Progenitor cell of endocrine pancreas (in vitro differentiated cells): ENCODE measurements at regions not wholly inside any gene's neighbourhood (a gene's known extent, or its start where the extent isn't known, plus 50 kb on each side); places are given as distances from the start of the nearest gene placed in this dataset.

Experiments used
- DNase-seq: peaks from one replicate; pipeline ENCODE4 v3.0.0; 2021; ENCODE audit warnings: low spot score; ENCODE audit not compliant: unreplicated experiment
- H3K27ac Mint-ChIP-seq: 2 replicates; pipeline ENCODE4 v1.8.0; 2021; ENCODE audit warnings: mild to moderate bottlenecking, moderate library complexity, mixed read lengths
- H3K27me3 Mint-ChIP-seq: 2 replicates; pipeline ENCODE4 v1.8.0; 2021; ENCODE audit warnings: mixed read lengths
- H3K36me3 Mint-ChIP-seq: 2 replicates; pipeline ENCODE4 v1.8.0; 2022; ENCODE audit warnings: mixed read lengths; ENCODE audit not compliant: insufficient read depth
- H3K4me1 Mint-ChIP-seq: 2 replicates; pipeline ENCODE4 v1.8.0; 2021; ENCODE audit warnings: low read depth, mixed read lengths
- H3K4me3 Mint-ChIP-seq: 2 replicates; pipeline ENCODE4 v1.8.0; 2021; ENCODE audit warnings: low read depth, mild to moderate bottlenecking, moderate library complexity, mixed read lengths
- H3K9me3 Mint-ChIP-seq: 2 replicates; pipeline ENCODE4 v1.8.0; 2021; ENCODE audit warnings: low read depth, mixed read lengths
- TF ChIP-seq, protein P1 (sequence below): fragments of 200-600 bp; sonication (generic); IDR thresholded peaks from one replicate; pipeline ENCODE4 v1.5.0; 2021; ENCODE audit warnings: antibody characterized with exemption, mild to moderate bottlenecking; ENCODE audit not compliant: unreplicated experiment

DNA sequence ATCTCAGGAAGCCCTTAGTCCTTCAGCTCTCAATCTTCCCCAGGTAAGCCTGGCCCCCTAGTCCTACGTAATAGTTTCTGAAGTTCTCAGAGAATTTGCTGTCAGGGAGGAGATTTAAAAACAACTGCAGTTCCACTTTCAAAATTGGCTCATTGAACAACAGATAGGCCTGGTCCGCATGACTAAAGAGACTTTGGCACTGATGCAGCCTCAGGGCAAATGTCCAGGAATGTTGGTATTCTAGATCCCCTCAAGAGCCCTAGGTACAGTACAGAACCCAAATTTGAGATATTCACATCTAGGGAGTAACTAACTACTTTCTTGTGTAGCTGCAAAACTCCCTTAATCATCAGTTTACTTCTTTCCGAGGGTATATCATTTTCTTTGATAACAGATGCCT lies 162.8 kb downstream of the GABRG2 start:
- no peaks in the 10 kb centered on the region for H3K4me1 Mint-ChIP-seq
- no peaks in the 10 kb centered on the region for H3K36me3 Mint-ChIP-seq
- H3K9me3 Mint-ChIP-seq, result peaks cover 8% of the 10 kb centered on the region

DNA sequence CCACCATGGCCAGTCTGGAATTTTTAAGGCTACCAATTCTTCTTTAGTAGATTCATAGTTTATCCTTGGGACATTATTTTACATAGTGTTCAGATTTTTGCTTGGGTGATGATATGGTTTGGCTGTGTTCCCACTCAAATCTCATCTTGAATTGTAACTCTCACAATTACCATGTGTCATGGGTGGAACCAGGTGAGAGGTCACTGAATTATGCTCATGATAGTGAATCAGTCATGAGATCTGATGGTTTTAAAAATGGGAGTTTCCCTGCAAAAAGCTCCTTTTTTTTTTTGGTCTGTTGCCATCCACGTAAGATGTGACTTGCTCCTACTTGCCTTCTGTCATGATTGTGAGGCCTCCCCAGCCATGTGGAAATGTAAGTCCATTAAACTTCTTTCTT lies 163.9 kb downstream of the GABRG2 start:
- Mint-ChIP-seq H3K4me3 (no peak overlapping the region), H3K36me3 (no peaks in the 10 kb centered on the region), H3K9me3 (peaks cover 8% of the 10 kb centered on the region), H3K4me1 (no peaks in the 10 kb centered on the region), H3K27ac (no peak overlapping the region), H3K27me3 (no peaks in the 10 kb centered on the region)
- no peak for DNase-seq
- TF ChIP-seq, protein P1, sequence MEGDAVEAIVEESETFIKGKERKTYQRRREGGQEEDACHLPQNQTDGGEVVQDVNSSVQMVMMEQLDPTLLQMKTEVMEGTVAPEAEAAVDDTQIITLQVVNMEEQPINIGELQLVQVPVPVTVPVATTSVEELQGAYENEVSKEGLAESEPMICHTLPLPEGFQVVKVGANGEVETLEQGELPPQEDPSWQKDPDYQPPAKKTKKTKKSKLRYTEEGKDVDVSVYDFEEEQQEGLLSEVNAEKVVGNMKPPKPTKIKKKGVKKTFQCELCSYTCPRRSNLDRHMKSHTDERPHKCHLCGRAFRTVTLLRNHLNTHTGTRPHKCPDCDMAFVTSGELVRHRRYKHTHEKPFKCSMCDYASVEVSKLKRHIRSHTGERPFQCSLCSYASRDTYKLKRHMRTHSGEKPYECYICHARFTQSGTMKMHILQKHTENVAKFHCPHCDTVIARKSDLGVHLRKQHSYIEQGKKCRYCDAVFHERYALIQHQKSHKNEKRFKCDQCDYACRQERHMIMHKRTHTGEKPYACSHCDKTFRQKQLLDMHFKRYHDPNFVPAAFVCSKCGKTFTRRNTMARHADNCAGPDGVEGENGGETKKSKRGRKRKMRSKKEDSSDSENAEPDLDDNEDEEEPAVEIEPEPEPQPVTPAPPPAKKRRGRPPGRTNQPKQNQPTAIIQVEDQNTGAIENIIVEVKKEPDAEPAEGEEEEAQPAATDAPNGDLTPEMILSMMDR, result no peak

More for the DNA sequence above, 162.8 kb downstream of the GABRG2 start:
- Mint-ChIP-seq H3K4me3 (no peak overlapping the region), H3K27me3 (no peaks in the 10 kb centered on the region), H3K27ac (no peak overlapping the region)
- TF ChIP-seq, protein P1, result no peak
- no peak for DNase-seq

DNA sequence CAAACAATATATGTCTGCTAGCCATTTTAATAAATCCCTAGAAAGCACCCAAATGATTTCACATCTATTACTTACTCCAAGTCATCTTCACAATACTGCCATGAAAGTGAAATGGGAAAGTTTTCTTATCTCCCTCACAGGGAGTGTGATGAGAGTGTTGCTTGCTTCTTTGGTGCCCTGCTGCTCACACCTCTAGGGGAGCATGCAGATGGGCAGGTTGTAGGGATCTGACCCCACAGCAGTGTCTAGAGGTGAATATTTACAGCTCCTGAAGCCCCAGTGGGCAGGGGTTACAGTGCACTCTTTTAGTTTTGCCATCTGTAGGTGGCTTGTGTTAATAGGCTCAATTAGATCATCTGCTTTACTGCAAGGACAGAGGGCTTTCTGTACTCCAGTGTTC lies 173.2 kb downstream of the GABRG2 start:
- no peak for DNase-seq
- peaks cover 12% of the 10 kb centered on the region for H3K27me3 Mint-ChIP-seq
- no peaks in the 10 kb centered on the region for H3K36me3 Mint-ChIP-seq
- H3K27ac Mint-ChIP-seq, result no peak overlapping the region
- no peaks in the 10 kb centered on the region for H3K4me1 Mint-ChIP-seq
- TF ChIP-seq, protein P1, result no peak
- no peak overlapping the region for H3K4me3 Mint-ChIP-seq
- peaks cover 8% of the 10 kb centered on the region for H3K9me3 Mint-ChIP-seq

DNA sequence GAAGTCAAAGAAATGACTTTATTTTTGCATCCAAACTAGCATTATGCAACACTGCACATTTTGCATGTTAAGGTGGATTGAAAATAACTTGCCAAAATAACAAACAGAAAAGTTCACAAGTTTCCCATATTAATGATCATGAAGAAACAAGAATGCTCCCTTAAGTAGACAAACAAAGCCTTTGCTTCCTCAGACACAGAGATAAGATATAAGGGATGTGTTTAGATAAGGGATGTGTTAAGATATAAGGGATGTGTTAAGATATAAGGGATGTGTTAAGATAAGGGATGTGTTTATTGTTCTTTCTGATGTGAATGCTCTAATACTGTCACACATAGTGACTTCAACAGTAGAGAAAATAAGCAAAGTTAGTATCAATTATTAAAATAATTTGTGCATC lies 174.8 kb downstream of the GABRG2 start:
- H3K27ac Mint-ChIP-seq, result no peak overlapping the region

DNA sequence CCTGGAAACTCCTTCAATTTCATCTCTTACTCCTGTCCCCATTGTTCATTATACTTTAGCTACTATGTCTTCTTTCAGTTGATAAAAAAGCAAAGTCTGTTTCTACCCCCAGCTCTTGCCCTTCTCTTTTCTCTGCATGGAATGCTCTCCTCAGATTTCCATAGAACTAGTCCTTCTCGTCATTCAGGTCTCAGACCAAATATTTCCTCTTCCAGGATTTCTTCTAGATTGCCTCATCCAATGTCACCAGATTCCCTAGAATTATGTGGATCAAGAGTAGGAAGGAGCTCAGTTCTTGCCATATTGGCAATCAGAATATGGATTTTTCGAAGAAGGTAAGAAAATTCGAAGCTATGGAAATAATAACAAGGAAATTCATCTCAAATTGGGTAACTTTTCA lies 176.1 kb downstream of the GABRG2 start:
- Mint-ChIP-seq H3K27ac (no peak overlapping the region), H3K27me3 (peaks cover 12% of the 10 kb centered on the region), H3K4me1 (no peaks in the 10 kb centered on the region), H3K9me3 (no peaks in the 10 kb centered on the region), H3K4me3 (no peak overlapping the region), H3K36me3 (no peaks in the 10 kb centered on the region)
- no peak for DNase-seq
- TF ChIP-seq, protein P1, result no peak

More for the DNA sequence above, 174.8 kb downstream of the GABRG2 start:
- Mint-ChIP-seq H3K9me3 (peaks cover 2% of the 10 kb centered on the region), H3K36me3 (no peaks in the 10 kb centered on the region), H3K27me3 (peaks cover 12% of the 10 kb centered on the region), H3K4me3 (no peak overlapping the region), H3K4me1 (no peaks in the 10 kb centered on the region)
- no peak for DNase-seq
- TF ChIP-seq, protein P1, result no peak
